HG03045 (cell line): ENCODE measurements at regions not wholly inside any gene's neighbourhood (a gene's known extent, or its start where the extent isn't known, plus 50 kb on each side); places are given as distances from the start of the nearest gene placed in this dataset.

ENCODE experiments used
- ATAC-seq: cut with Tn5 transposase; IDR thresholded peaks from one replicate; pipeline ENCODE4 v1.9.1; 2021; ENCODE audit warnings: mild to moderate bottlenecking, moderate library complexity; ENCODE audit not compliant: unreplicated experiment

- ATAC-seq: no peak
These were observed 185.3 kb downstream of the PCSK1 start for GRCh38 chr5:96247708-96248107.

- ATAC-seq: no peak
These were observed 185.8 kb downstream of the PCSK1 start for GRCh38 chr5:96247097-96247701.

- ATAC-seq: no peak
These were observed 187.6 kb downstream of the PCSK1 start for GRCh38 chr5:96245140-96246091.

GRCh38 chr5:96244696-96245095 is 188.4 kb downstream of the PCSK1 start:
- no peak for ATAC-seq

GRCh38 chr5:96243862-96244261 is 189.2 kb downstream of the PCSK1 start:
- ATAC-seq: no peak

GRCh38 chr5:96243203-96243602 is 189.8 kb downstream of the PCSK1 start:
- no peak for ATAC-seq

GRCh38 chr5:96242571-96242970 is 190.5 kb downstream of the PCSK1 start:
- no peak for ATAC-seq

GRCh38 chr5:96236831-96237230 is 196.2 kb downstream of the PCSK1 start:
- no peak for ATAC-seq

- ATAC-seq: no peak
These were observed 197.0 kb downstream of the PCSK1 start for GRCh38 chr5:96236051-96236450.

- no peak for ATAC-seq
These were observed 197.8 kb downstream of the PCSK1 start for GRCh38 chr5:96235008-96235910.

- no peak for ATAC-seq
These were observed 200.4 kb downstream of the PCSK1 start for GRCh38 chr5:96232602-96233001.

- ATAC-seq: no peak
These were observed 203.9 kb downstream of the PCSK1 start for GRCh38 chr5:96229188-96229587.

GRCh38 chr5:96228408-96228807 is 204.6 kb downstream of the PCSK1 start:
- no peak for ATAC-seq

- no peak for ATAC-seq
These were observed 205.1 kb downstream of the PCSK1 start for GRCh38 chr5:96227957-96228356.

- no peak for ATAC-seq
These were observed 206.0 kb downstream of the PCSK1 start for GRCh38 chr5:96226941-96227552.

GRCh38 chr5:96222129-96222528 is 210.9 kb downstream of the PCSK1 start:
- ATAC-seq: no peak

GRCh38 chr5:96220610-96221390 is 212.2 kb downstream of the PCSK1 start:
- ATAC-seq: no peak

GRCh38 chr5:96219580-96220281 is 213.3 kb downstream of the PCSK1 start:
- ATAC-seq: no peak

GRCh38 chr5:96218653-96219052 is 214.4 kb downstream of the PCSK1 start:
- no peak for ATAC-seq
